Fibroblast of lung (primary cell): ENCODE measurements at regions not wholly inside any gene's neighbourhood (a gene's known extent, or its start where the extent isn't known, plus 50 kb on each side); places are given as distances from the start of the nearest gene placed in this dataset.
"Not testable (repeated sequence)": the region's sequence is repeated elsewhere in the genome, so short reads cannot be mapped to it uniquely, and the experiment has no call there.

ENCODE experiments used
- DNase-seq, 2 donors: peaks; one replicate each; pipeline versions ENCODE4 v3.0.0 to v3.0.0-alpha.2; 2010; ENCODE audit warnings: low read depth in 2 of 2
- H2AFZ ChIP-seq: 2 replicates; pipeline ENCODE4 v1.5.1; 2012; ENCODE audit warnings: low read length, control low read depth, inconsistent platforms
- H3K27ac ChIP-seq: 2 replicates; pipeline ENCODE4 v1.5.1; 2011; ENCODE audit warnings: low read length, control low read depth; ENCODE audit not compliant: insufficient read depth
- H3K27me3 ChIP-seq: 2 replicates; pipeline ENCODE4 v1.5.1; 2011; ENCODE audit warnings: mild to moderate bottlenecking, low read length; ENCODE audit not compliant: control insufficient read depth, insufficient read depth
- H3K36me3 ChIP-seq: 2 replicates; pipeline ENCODE4 v1.5.1; 2011; ENCODE audit warnings: low read length; ENCODE audit not compliant: control insufficient read depth, insufficient read depth
- H3K4me1 ChIP-seq: 2 replicates; pipeline ENCODE4 v1.5.1; 2011; ENCODE audit warnings: low read length; ENCODE audit not compliant: control insufficient read depth, insufficient read depth; ENCODE audit errors: extremely low read depth
- H3K4me2 ChIP-seq: 2 replicates; pipeline ENCODE4 v1.5.1; 2011; ENCODE audit warnings: low read length, control low read depth; ENCODE audit not compliant: insufficient read depth; ENCODE audit errors: extremely low read depth
- H3K4me3 ChIP-seq, 4 experiments: fragments of 200-600 bp in 1 of 4; sonication (generic) in 1 of 4; replicated peaks in 1 of 4; 2 replicates each; pipeline ENCODE4 v1.5.1; 2011 to 2016; ENCODE audit warnings: low read length in 4 of 4, low read depth in 3 of 4, mild to moderate bottlenecking in 3 of 4, control low read depth in 2 of 4, inconsistent platforms in 1 of 4, mixed read lengths in 1 of 4; ENCODE audit not compliant: insufficient read depth in 1 of 4; ENCODE audit errors: control extremely low read depth in 1 of 4
- H3K79me2 ChIP-seq: 2 replicates; pipeline ENCODE4 v1.5.1; 2012; ENCODE audit warnings: mild to moderate bottlenecking, low read length, inconsistent platforms; ENCODE audit not compliant: control insufficient read depth, insufficient read depth
- H3K9ac ChIP-seq: 2 replicates; pipeline ENCODE4 v1.5.1; 2011; ENCODE audit warnings: mild to moderate bottlenecking, low read length, control low read depth; ENCODE audit not compliant: insufficient read depth
- H3K9me3 ChIP-seq: 2 replicates; pipeline ENCODE4 v1.5.1; 2012; ENCODE audit warnings: low read depth, low read length; ENCODE audit not compliant: control insufficient read depth, insufficient read depth
- H4K20me1 ChIP-seq: 2 replicates; pipeline ENCODE4 v1.5.1; 2011; ENCODE audit warnings: low read length; ENCODE audit not compliant: control insufficient read depth, insufficient read depth; ENCODE audit errors: extremely low read depth
- CTCF ChIP-seq, 2 donors: IDR thresholded peaks in 1 of 2; conservative IDR thresholded peaks in 1 of 2; 1 replicate in 1 of 2; 2 replicates in 1 of 2; pipeline ENCODE4 v1.5.1; 2011 to 2012; ENCODE audit warnings: low read length in 2 of 2, control low read depth in 1 of 2, inconsistent platforms in 1 of 2, low read depth in 1 of 2, mild to moderate bottlenecking in 1 of 2
- EZH2 ChIP-seq: IDR thresholded peaks from 2 replicates; pipeline ENCODE4 v1.5.1; 2012; ENCODE audit warnings: low read length, control low read depth, mild to moderate bottlenecking; ENCODE audit errors: missing control alignments

DNA sequence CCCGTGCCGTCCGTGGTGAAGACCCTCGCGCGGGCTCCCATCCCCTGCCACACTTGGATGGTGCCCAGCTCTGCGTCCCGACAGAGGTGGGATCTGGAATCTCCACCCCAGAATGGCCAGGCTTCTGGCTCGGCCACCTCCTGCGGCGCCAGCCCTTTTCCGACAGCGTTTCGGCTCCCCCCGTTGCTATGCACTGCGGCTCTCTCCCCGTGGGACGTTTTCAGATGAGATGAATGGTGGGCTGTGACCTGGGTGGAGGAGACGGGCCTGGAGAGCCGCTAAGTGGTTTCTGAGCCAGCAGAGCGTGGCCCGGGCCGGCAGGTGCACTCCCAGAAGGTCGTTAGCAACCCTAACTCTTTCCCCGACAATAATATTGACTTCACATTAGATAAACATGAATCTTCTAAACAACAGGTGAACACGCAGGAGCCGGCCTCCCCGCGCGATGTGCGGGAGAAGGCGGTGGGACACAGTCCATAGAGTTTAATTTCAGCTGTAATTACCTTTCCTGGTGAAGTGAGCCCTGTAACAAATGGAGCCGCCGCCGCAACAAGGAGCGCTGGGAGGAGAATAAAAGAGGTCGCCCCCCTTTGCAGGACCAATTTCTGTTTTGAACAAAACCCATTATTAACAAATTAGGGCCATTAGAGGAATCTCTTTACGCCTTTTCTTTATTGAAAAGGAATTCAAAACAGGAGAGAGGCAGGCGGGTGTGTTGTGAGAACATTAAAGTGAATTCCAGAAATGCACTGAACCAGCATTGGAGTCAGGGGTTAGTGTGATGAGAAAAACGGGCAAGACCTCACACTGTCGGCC, 294.3 kb upstream of the PFKP start:
- TF ChIP-seq EZH2 (no peak), CTCF (conservative IDR thresholded peaks at IDR 0.05 in 1 of 2, IDR thresholded peaks at IDR 0.05 in 1 of 2; ENCODE audit: low read depth in 1 of 2, low read length in 2 of 2) (no peak)
- H3K4me1 ChIP-seq, result no peaks in the 10 kb centered on the region
- H2AFZ ChIP-seq, result no peak overlapping the region
- no peaks in the 10 kb centered on the region for H3K36me3 ChIP-seq
- no peak for DNase-seq
- no peak overlapping the region for H3K4me3 ChIP-seq
- no peaks in the 10 kb centered on the region for H3K9me3 ChIP-seq
- no peaks in the 10 kb centered on the region for H3K79me2 ChIP-seq
- no peaks in the 10 kb centered on the region for H3K27me3 ChIP-seq
- H3K27ac ChIP-seq, result no peak overlapping the region
- no peak overlapping the region for H3K9ac ChIP-seq
- H4K20me1 ChIP-seq, result no peaks in the 10 kb centered on the region
- no peak overlapping the region for H3K4me2 ChIP-seq

DNA sequence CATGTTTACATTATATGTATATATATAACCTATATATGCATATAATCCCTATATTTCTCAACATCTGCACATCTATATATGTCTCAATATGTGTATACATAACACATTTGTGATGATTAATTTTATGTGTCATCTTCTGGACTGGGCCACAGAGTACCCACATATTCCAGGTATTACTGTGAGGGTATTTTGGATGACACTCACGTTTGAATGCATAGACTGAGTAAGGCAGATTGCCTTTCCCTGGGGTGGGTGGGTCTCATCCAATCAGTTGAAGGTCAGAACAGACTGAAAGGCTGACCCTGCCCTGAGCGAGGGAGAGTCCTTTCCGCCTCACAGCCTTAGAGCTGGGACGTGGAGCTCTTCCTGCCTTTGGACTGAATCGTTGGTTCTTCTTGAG, 295.2 kb upstream of the PFKP start:
- no peaks in the 10 kb centered on the region for H3K4me1 ChIP-seq
- no peak overlapping the region for H3K4me3 ChIP-seq
- DNase-seq, result no peak
- H3K79me2 ChIP-seq, result no peaks in the 10 kb centered on the region
- H3K9ac ChIP-seq, result no peak overlapping the region
- no peak overlapping the region for H2AFZ ChIP-seq
- H3K36me3 ChIP-seq, result no peaks in the 10 kb centered on the region
- H3K9me3 ChIP-seq, result no peaks in the 10 kb centered on the region
- TF ChIP-seq EZH2 (no peak), CTCF (conservative IDR thresholded peaks at IDR 0.05 in 1 of 2, IDR thresholded peaks at IDR 0.05 in 1 of 2; ENCODE audit: low read depth in 1 of 2, low read length in 2 of 2) (no peak)
- H3K27me3 ChIP-seq, result no peaks in the 10 kb centered on the region
- H4K20me1 ChIP-seq, result no peaks in the 10 kb centered on the region
- no peak overlapping the region for H3K4me2 ChIP-seq
- no peak overlapping the region for H3K27ac ChIP-seq

DNA sequence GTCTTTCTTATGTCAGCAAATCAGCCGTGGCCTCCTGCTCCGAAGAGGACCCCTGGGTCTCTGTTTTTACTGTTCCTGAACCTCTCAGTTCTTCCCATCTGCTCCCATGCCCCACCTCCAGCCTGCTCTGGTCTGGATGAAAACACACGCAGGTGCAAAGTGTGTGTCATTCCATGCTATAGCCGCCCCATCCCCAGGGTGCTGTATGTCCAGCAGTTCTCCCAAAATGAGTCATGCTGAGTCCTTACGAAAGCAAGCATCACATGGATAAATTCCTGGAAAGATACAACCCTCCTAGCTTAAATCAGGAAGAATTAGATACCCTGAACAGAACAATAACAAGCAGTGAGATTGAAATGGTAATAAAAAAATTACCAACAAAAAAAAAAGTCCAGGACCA, 300.1 kb upstream of the PFKP start:
- H4K20me1 ChIP-seq, H3K4me1 ChIP-seq, H3K4me3 ChIP-seq: not testable (repeated sequence)

More for the DNA sequence above, 300.1 kb upstream of the PFKP start:
- H3K27ac ChIP-seq, H2AFZ ChIP-seq, H3K36me3 ChIP-seq, H3K9ac ChIP-seq, H3K79me2 ChIP-seq, H3K9me3 ChIP-seq, DNase-seq, H3K27me3 ChIP-seq, H3K4me2 ChIP-seq: not testable (repeated sequence)
